ENCODE measurements at regions not wholly inside any gene's neighbourhood (a gene's known extent, or its start where the extent isn't known, plus 50 kb on each side); places are given as distances from the start of the nearest gene placed in this dataset.

GRCh38 chr13:61777271-61777670 lies 361.6 kb upstream of the PCDH20 start:
- no peak for DNase-seq (ENCODE audit: low spot score in 2 of 2)
- Histone ChIP-seq H3K27me3 (no peaks in the 10 kb centered on the region), H3K27ac (no peak overlapping the region), H3K36me3 (no peaks in the 10 kb centered on the region), H3K4me1 (peaks cover 0 to 4% (median 0%) of the 10 kb centered on the region in 4 donors), H3K9me3 (no peaks in the 10 kb centered on the region), H3K4me3 (no peak overlapping the region)
- TF ChIP-seq POLR2A (IDR thresholded peaks at IDR 0.05) (no peak), CTCF (IDR thresholded peaks at IDR 0.05) (no peak), EP300 (IDR thresholded peaks at IDR 0.05) (no peak)
- 27 to 32% methylated on average over 3 of the region's 3 CpGs for WGBS, 2 donors

GRCh38 chr13:61774903-61775302 lies 359.3 kb upstream of the PCDH20 start:
- H3K36me3 ChIP-seq, result no peaks in the 10 kb centered on the region
- TF ChIP-seq EP300 (IDR thresholded peaks at IDR 0.05) (no peak), POLR2A (IDR thresholded peaks at IDR 0.05) (no peak), CTCF (IDR thresholded peaks at IDR 0.05) (no peak)
- no peaks in the 10 kb centered on the region for H3K27me3 ChIP-seq
- DNase-seq (ENCODE audit: low spot score in 2 of 2), result no peak
- peaks cover 0 to 4% (median 0%) of the 10 kb centered on the region in 4 donors for H3K4me1 ChIP-seq
- no peak overlapping the region for H3K27ac ChIP-seq
- no peaks in the 10 kb centered on the region for H3K9me3 ChIP-seq
- no peak overlapping the region for H3K4me3 ChIP-seq

- no peak overlapping the region for H3K4me3 ChIP-seq
- 32 to 59% methylated on average over 4 of the region's 4 CpGs for whole genome bisulfite sequencing, 2 donors
- H3K36me3 ChIP-seq, result no peaks in the 10 kb centered on the region
- DNase-seq (ENCODE audit: low spot score in 2 of 2), result no peak
- TF ChIP-seq CTCF (IDR thresholded peaks at IDR 0.05) (no peak), POLR2A (IDR thresholded peaks at IDR 0.05) (no peak), EP300 (IDR thresholded peaks at IDR 0.05) (no peak)
- no peak overlapping the region for H3K27ac ChIP-seq
- no peaks in the 10 kb centered on the region for H3K27me3 ChIP-seq
- H3K4me1 ChIP-seq, result no peaks in the 10 kb centered on the region
- H3K9me3 ChIP-seq, result peaks cover 0 to 5% (median 2%) of the 10 kb centered on the region in 4 donors
Measured at GRCh38 chr13:61770681-61771080, 355.0 kb upstream of the PCDH20 start.

GRCh38 chr13:61768175-61768574 lies 352.5 kb upstream of the PCDH20 start:
- Histone ChIP-seq H3K4me1 (no peaks in the 10 kb centered on the region), H3K27ac (no peak overlapping the region), H3K36me3 (no peaks in the 10 kb centered on the region), H3K9me3 (peaks cover 0 to 5% (median 2%) of the 10 kb centered on the region in 4 donors), H3K27me3 (no peaks in the 10 kb centered on the region), H3K4me3 (no peak overlapping the region)
- no peak for TF ChIP-seq CTCF (IDR thresholded peaks at IDR 0.05)
- TF ChIP-seq POLR2A (IDR thresholded peaks at IDR 0.05), result no peak
- TF ChIP-seq EP300 (IDR thresholded peaks at IDR 0.05), result no peak
- 82 to 89% methylated on average over 2 of the region's 2 CpGs for WGBS, 2 donors
- no peak for DNase-seq (ENCODE audit: low spot score in 2 of 2)

- no peak overlapping the region for H3K4me3 ChIP-seq
- H3K36me3 ChIP-seq, result no peaks in the 10 kb centered on the region
- H3K9me3 ChIP-seq, result peaks cover 0 to 5% (median 2%) of the 10 kb centered on the region in 4 donors
- no peaks in the 10 kb centered on the region for H3K27me3 ChIP-seq
- H3K4me1 ChIP-seq, result no peaks in the 10 kb centered on the region
- DNase-seq (ENCODE audit: low spot score in 2 of 2), result no peak
- H3K27ac ChIP-seq, result no peak overlapping the region
- WGBS, 2 donors, result 77 to 92% methylated on average over 11 of the region's 11 CpGs
- no peak for TF ChIP-seq POLR2A (IDR thresholded peaks at IDR 0.05)
- TF ChIP-seq CTCF (IDR thresholded peaks at IDR 0.05), result no peak
- no peak for TF ChIP-seq EP300 (IDR thresholded peaks at IDR 0.05)
Measured at GRCh38 chr13:61766667-61767058, 351.0 kb upstream of the PCDH20 start.
